ENCODE measurements at regions not wholly inside any gene's neighbourhood (a gene's known extent, or its start where the extent isn't known, plus 50 kb on each side); places are given as distances from the start of the nearest gene placed in this dataset.
A peak's percentile ranks its signal among the peaks of the same experiment; 100 is the strongest.

GRCh38 chr7:26441611-26442277, 150.1 kb downstream of the SNX10 start:
- H3K9me3 Mint-ChIP-seq (ENCODE audit: low read depth): no peaks in the 10 kb centered on the region
- DNase-seq (ENCODE audit: low spot score, unreplicated experiment): no peak
- TF ChIP-seq, protein P1, sequence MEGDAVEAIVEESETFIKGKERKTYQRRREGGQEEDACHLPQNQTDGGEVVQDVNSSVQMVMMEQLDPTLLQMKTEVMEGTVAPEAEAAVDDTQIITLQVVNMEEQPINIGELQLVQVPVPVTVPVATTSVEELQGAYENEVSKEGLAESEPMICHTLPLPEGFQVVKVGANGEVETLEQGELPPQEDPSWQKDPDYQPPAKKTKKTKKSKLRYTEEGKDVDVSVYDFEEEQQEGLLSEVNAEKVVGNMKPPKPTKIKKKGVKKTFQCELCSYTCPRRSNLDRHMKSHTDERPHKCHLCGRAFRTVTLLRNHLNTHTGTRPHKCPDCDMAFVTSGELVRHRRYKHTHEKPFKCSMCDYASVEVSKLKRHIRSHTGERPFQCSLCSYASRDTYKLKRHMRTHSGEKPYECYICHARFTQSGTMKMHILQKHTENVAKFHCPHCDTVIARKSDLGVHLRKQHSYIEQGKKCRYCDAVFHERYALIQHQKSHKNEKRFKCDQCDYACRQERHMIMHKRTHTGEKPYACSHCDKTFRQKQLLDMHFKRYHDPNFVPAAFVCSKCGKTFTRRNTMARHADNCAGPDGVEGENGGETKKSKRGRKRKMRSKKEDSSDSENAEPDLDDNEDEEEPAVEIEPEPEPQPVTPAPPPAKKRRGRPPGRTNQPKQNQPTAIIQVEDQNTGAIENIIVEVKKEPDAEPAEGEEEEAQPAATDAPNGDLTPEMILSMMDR (IDR thresholded peaks at IDR 0.05; ENCODE audit: unreplicated experiment): no peak
- no peaks in the 10 kb centered on the region for H3K27me3 Mint-ChIP-seq
- H3K4me3 Mint-ChIP-seq (ENCODE audit: low read depth): no peak overlapping the region
- peak overlapping the region; percentile 70 for H3K27ac Mint-ChIP-seq
- H3K4me1 Mint-ChIP-seq (ENCODE audit: low read depth): peaks cover 36% of the 10 kb centered on the region
- no peaks in the 10 kb centered on the region for H3K36me3 Mint-ChIP-seq (ENCODE audit: insufficient read depth)

- H3K36me3 Mint-ChIP-seq (ENCODE audit: insufficient read depth): no peaks in the 10 kb centered on the region
- TF ChIP-seq, protein P1 (IDR thresholded peaks at IDR 0.05; ENCODE audit: unreplicated experiment): no peak
- no peak overlapping the region for H3K27ac Mint-ChIP-seq
- H3K4me1 Mint-ChIP-seq (ENCODE audit: low read depth): peaks cover 26% of the 10 kb centered on the region
- no peaks in the 10 kb centered on the region for H3K27me3 Mint-ChIP-seq
- H3K9me3 Mint-ChIP-seq (ENCODE audit: low read depth): no peaks in the 10 kb centered on the region
- DNase-seq (ENCODE audit: low spot score, unreplicated experiment): no peak
- no peak overlapping the region for H3K4me3 Mint-ChIP-seq (ENCODE audit: low read depth)
These were observed 151.3 kb downstream of the SNX10 start for GRCh38 chr7:26443006-26443405.

DNA sequence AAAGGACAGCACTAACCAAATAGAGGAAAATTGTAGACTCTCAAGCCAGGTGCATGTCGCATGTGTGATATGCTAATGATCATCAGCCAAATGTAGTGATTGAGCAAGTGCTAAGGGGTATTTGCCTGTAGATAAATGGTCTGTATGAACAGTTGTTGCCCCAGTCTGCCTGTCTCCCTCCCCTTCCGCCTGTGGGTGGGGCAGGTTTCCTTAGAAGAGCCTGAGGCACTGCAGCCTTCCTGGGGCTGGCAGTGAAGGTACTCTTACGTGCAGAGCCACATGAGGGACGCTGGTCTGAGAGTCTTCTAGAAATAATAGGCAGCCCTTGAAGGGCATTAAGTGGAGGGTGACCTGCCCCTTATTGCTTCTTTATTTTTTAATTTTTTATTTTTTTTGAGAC, 152.1 kb downstream of the SNX10 start:
- peaks cover 26% of the 10 kb centered on the region for H3K4me1 Mint-ChIP-seq (ENCODE audit: low read depth)
- H3K4me3 Mint-ChIP-seq (ENCODE audit: low read depth): no peak overlapping the region
- no peaks in the 10 kb centered on the region for H3K36me3 Mint-ChIP-seq (ENCODE audit: insufficient read depth)
- TF ChIP-seq, protein P1 (IDR thresholded peaks at IDR 0.05; ENCODE audit: unreplicated experiment): no peak
- no peak overlapping the region for H3K27ac Mint-ChIP-seq
- H3K27me3 Mint-ChIP-seq: peaks cover 4% of the 10 kb centered on the region
- DNase-seq (ENCODE audit: low spot score, unreplicated experiment): no peak
- no peaks in the 10 kb centered on the region for H3K9me3 Mint-ChIP-seq (ENCODE audit: low read depth)

- TF ChIP-seq, protein P1 (IDR thresholded peaks at IDR 0.05; ENCODE audit: unreplicated experiment): no peak
- Mint-ChIP-seq H3K9me3 (ENCODE audit: low read depth) (no peaks in the 10 kb centered on the region), H3K4me1 (ENCODE audit: low read depth) (peaks cover 21% of the 10 kb centered on the region), H3K36me3 (ENCODE audit: insufficient read depth) (no peaks in the 10 kb centered on the region), H3K27ac (no peak overlapping the region), H3K27me3 (peaks cover 4% of the 10 kb centered on the region), H3K4me3 (ENCODE audit: low read depth) (no peak overlapping the region)
- no peak for DNase-seq (ENCODE audit: low spot score, unreplicated experiment)
These were observed 152.9 kb downstream of the SNX10 start for GRCh38 chr7:26444555-26444954.

DNA sequence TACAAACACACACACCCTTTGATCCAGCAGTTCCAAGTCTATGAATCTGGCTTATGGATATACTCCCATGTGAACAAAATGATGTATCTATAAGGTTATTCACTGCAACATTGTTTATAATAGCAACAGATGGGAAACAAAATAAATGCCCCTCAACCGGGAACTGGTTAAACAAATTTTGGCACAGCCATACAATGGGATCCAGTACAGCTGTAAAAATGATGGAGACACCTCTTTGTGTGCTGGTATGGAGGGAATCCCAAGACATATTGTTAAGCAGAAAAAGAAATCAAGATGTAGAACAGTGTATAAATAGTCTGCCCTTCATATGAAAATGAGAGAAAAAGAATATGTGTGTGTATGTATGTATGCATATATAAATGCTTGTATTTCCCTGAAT, 155.5 kb downstream of the SNX10 start:
- Mint-ChIP-seq H3K9me3 (ENCODE audit: low read depth) (no peaks in the 10 kb centered on the region), H3K36me3 (ENCODE audit: insufficient read depth) (no peaks in the 10 kb centered on the region), H3K27ac (no peak overlapping the region), H3K4me1 (ENCODE audit: low read depth) (peaks cover 3% of the 10 kb centered on the region), H3K4me3 (ENCODE audit: low read depth) (no peak overlapping the region), H3K27me3 (peaks cover 4% of the 10 kb centered on the region)
- DNase-seq (ENCODE audit: low spot score, unreplicated experiment): no peak
- TF ChIP-seq, protein P1 (IDR thresholded peaks at IDR 0.05; ENCODE audit: unreplicated experiment): no peak

All from progenitor cell of endocrine pancreas (in vitro differentiated cells).